ENCODE measurements at regions not wholly inside any gene's neighbourhood (a gene's known extent, or its start where the extent isn't known, plus 50 kb on each side); places are given as distances from the start of the nearest gene placed in this dataset.

DNA sequence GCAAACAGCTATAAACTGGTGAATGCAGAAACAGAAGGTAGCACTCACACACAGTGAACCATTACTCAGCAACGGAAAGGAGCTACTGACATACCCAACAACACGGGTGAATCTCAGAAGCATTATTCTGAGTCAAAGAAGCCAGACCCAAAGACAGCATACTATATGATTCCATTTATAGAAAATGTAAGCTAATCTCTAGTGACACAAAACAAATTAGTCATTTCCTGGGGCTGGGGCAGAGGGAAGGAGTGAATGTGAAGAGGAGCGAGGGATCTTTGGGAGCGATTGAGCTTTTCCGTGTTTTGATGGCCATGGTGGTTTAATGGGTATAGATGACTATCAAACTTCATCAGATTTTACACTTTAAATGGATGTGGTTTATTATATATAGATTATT is 614.6 kb downstream of the DHX35 start:
- TF ChIP-seq, protein P1, sequence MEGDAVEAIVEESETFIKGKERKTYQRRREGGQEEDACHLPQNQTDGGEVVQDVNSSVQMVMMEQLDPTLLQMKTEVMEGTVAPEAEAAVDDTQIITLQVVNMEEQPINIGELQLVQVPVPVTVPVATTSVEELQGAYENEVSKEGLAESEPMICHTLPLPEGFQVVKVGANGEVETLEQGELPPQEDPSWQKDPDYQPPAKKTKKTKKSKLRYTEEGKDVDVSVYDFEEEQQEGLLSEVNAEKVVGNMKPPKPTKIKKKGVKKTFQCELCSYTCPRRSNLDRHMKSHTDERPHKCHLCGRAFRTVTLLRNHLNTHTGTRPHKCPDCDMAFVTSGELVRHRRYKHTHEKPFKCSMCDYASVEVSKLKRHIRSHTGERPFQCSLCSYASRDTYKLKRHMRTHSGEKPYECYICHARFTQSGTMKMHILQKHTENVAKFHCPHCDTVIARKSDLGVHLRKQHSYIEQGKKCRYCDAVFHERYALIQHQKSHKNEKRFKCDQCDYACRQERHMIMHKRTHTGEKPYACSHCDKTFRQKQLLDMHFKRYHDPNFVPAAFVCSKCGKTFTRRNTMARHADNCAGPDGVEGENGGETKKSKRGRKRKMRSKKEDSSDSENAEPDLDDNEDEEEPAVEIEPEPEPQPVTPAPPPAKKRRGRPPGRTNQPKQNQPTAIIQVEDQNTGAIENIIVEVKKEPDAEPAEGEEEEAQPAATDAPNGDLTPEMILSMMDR (conservative IDR thresholded peaks at IDR 0.05; ENCODE audit: low read depth, low read length), result no peak
- DNase-seq (ENCODE audit: low read depth), result no peak
- H3K4me3 ChIP-seq (ENCODE audit: low read depth, low read length), result no peak overlapping the region

GRCh38 chr20:39574061-39574460 is 611.9 kb downstream of the DHX35 start:
- TF ChIP-seq, protein P1 (conservative IDR thresholded peaks at IDR 0.05; ENCODE audit: low read depth, low read length), result no peak
- no peak for DNase-seq (ENCODE audit: low read depth)
- H3K4me3 ChIP-seq (ENCODE audit: low read depth, low read length), result no peak overlapping the region

DNA sequence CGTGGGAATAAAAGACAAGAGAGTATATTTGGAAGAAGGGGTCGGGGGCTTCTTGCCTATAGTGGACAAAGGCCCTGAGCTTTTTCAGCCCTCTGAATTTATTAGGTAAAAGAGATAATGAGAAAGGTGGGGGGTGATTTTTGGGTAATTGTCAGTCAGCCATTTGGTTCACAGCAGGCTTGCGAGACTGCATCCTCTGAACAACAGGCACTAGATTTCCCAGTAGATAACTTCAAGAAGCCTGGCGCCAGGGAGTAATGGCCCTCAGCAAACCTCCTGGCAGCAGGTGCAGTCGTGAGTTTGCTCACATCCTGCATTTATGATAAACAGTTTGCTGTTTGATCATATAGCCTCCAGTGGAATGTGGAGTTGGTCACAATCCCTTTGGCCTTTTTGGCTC is 609.0 kb downstream of the DHX35 start:
- DNase-seq (ENCODE audit: low read depth), result no peak
- H3K4me3 ChIP-seq (ENCODE audit: low read depth, low read length), result no peak overlapping the region
- TF ChIP-seq, protein P1 (conservative IDR thresholded peaks at IDR 0.05; ENCODE audit: low read depth, low read length), result no peak

DNA sequence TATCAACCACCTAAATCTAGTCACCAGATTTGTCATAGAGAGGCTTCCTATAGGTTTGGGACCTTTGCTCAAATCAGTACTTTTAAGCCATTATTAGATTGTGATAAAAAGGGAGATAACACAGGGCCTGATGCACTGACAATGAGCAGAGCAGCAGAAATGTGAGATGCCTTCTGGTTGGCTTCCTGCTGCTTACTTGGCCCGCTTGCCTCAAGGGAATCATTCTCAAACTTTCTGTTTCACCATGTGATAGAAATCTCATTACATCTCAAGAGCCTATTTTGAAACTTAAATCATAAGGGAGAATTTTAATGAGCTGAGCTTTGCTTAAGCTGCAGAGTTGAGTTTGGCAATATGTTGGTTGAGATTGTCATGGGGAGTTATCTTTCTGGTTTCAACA is 606.0 kb downstream of the DHX35 start:
- TF ChIP-seq, protein P1 (conservative IDR thresholded peaks at IDR 0.05; ENCODE audit: low read depth, low read length), result no peak
- H3K4me3 ChIP-seq (ENCODE audit: low read depth, low read length), result no peak overlapping the region
- no peak for DNase-seq (ENCODE audit: low read depth)

DNA sequence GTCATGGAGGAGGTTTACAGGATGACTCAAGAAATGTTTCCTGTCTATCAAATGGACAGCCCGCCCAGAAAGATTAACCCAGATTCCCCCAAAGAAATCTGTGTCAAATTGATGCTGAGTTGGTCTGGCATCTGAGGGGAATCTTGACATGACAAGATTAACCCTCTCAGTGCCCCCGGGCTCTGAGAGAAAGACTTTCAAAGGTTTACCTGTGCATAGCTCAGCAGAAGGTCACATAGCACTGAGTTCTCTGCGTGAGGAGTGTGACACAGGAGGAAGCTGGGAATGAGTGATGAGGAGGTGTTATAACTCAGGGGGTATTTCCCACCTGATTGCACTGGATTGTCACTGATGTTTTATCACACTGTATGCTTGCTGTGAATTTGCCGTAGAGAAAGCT is 601.2 kb downstream of the DHX35 start:
- DNase-seq (ENCODE audit: low read depth), result no peak
- TF ChIP-seq, protein P1 (conservative IDR thresholded peaks at IDR 0.05; ENCODE audit: low read depth, low read length), result no peak

DNA sequence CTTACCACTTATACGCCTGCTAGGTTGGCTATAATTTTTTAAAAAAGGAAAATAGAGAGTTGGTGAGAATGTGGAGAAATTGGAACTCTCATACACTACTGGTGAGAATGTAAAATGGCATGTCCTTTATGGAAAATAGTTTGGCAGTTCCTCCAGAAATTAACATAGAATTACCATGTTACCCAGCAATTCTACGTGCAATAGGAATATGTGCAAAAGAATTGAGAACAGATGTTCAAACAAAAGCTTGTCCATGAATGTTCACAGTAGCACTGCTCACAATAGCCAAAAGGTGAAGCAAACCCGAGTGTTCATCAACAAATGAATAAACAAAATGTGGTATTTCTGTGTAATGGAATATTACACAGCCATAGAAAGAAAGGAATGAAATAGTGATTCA is 592.2 kb downstream of the DHX35 start:
- TF ChIP-seq, protein P1 (conservative IDR thresholded peaks at IDR 0.05; ENCODE audit: low read depth, low read length), result no peak
- H3K4me3 ChIP-seq (ENCODE audit: low read depth, low read length), result no peak overlapping the region
- DNase-seq (ENCODE audit: low read depth), result no peak

More for the DNA sequence above, 601.2 kb downstream of the DHX35 start:
- no peak overlapping the region for H3K4me3 ChIP-seq (ENCODE audit: low read depth, low read length)

- TF ChIP-seq, protein P1 (conservative IDR thresholded peaks at IDR 0.05; ENCODE audit: low read depth, low read length), result no peak
- no peak overlapping the region for H3K4me3 ChIP-seq (ENCODE audit: low read depth, low read length)
- DNase-seq (ENCODE audit: low read depth), result no peak
Observed at GRCh38 chr20:39553120-39553519, 591.0 kb downstream of the DHX35 start.

Data from epithelial cell of proximal tubule (primary cell).